ENCODE measurements at regions not wholly inside any gene's neighbourhood (a gene's known extent, or its start where the extent isn't known, plus 50 kb on each side); places are given as distances from the start of the nearest gene placed in this dataset.

DNA sequence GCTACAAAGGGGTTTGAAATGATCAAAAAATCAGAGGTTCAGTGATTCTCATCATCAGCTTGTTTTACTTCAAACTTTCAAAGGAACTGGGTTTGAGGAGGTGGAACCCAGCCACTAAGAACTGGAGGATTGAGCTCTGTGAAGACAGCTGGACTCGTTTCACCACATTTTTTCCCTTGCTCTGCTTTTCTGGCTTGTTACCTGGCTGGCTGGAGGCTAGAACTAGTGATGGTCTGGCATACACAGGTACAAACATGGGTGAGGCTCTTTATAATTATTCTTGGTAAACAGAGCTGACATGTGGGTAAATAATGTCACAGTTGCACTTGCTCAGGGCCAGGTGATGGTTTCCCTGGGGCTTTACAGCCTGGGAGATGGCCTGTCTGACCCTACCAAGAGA is 352.5 kb downstream of the FGFR2 start:
- Histone ChIP-seq H2AFZ (ENCODE audit: low read depth, low read length, severe bottlenecking) (no peak overlapping the region), H3K9me2 (replicated peaks; ENCODE audit: insufficient read depth, low read length) (no peaks in the 10 kb centered on the region), H3F3A (ENCODE audit: insufficient read depth) (no peaks in the 10 kb centered on the region), H3K27me3 (ENCODE audit: low read length) (no peaks in the 10 kb centered on the region), H3K4me2 (ENCODE audit: low read depth, low read length, poor library complexity, severe bottlenecking) (no peak overlapping the region), H3K36me3 (ENCODE audit: low read length) (no peaks in the 10 kb centered on the region), H3K9ac (ENCODE audit: low read length) (no peak overlapping the region), H3K9me3 (ENCODE audit: insufficient read depth, low read length) (no peaks in the 10 kb centered on the region), H3K79me2 (ENCODE audit: insufficient read depth, low read length) (no peaks in the 10 kb centered on the region), H3K4me3 (ENCODE audit: insufficient read depth, low read length, poor library complexity, severe bottlenecking) (no peak overlapping the region), H4K20me1 (ENCODE audit: low read depth, low read length) (no peaks in the 10 kb centered on the region), H3K27ac (ENCODE audit: low read depth, low read length) (no peak overlapping the region)
- TF ChIP-seq, protein P1, sequence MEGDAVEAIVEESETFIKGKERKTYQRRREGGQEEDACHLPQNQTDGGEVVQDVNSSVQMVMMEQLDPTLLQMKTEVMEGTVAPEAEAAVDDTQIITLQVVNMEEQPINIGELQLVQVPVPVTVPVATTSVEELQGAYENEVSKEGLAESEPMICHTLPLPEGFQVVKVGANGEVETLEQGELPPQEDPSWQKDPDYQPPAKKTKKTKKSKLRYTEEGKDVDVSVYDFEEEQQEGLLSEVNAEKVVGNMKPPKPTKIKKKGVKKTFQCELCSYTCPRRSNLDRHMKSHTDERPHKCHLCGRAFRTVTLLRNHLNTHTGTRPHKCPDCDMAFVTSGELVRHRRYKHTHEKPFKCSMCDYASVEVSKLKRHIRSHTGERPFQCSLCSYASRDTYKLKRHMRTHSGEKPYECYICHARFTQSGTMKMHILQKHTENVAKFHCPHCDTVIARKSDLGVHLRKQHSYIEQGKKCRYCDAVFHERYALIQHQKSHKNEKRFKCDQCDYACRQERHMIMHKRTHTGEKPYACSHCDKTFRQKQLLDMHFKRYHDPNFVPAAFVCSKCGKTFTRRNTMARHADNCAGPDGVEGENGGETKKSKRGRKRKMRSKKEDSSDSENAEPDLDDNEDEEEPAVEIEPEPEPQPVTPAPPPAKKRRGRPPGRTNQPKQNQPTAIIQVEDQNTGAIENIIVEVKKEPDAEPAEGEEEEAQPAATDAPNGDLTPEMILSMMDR (IDR thresholded peaks at IDR 0.05; ENCODE audit: insufficient read depth, low read length, poor library complexity, severe bottlenecking) = no peak
- TF ChIP-seq EZH2phosphoT487 (conservative IDR thresholded peaks at IDR 0.05; ENCODE audit: low read length) = no peak

DNA sequence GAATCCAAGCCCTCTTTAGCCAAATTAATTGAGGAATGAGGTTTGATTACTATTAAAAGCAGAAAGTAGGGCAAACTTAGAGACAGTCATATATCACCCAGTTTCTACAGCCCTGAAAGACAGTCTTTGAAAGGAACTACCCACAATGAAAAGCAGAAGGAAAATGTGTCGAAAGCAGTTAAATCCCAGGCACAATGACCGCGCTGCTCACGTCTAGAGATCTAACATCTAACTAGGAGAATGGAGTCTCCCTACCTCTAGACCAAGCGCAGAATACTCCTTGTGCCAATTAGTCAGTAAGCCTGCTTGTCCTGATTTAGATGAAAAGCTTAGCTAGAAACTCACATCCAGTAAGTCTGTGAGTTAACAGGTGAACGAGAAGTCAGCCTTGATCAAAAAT is 350.0 kb downstream of the FGFR2 start:
- TF ChIP-seq EZH2phosphoT487 (conservative IDR thresholded peaks at IDR 0.05; ENCODE audit: low read length) = no peak
- TF ChIP-seq, protein P1 (IDR thresholded peaks at IDR 0.05; ENCODE audit: insufficient read depth, low read length, poor library complexity, severe bottlenecking) = no peak
- no peaks in the 10 kb centered on the region for H4K20me1 ChIP-seq (ENCODE audit: low read depth, low read length)
- no peak overlapping the region for H2AFZ ChIP-seq (ENCODE audit: low read depth, low read length, severe bottlenecking)
- no peaks in the 10 kb centered on the region for H3K36me3 ChIP-seq (ENCODE audit: low read length)
- no peaks in the 10 kb centered on the region for H3F3A ChIP-seq (ENCODE audit: insufficient read depth)
- H3K27me3 ChIP-seq (ENCODE audit: low read length) = no peaks in the 10 kb centered on the region
- no peak overlapping the region for H3K27ac ChIP-seq (ENCODE audit: low read depth, low read length)
- no peaks in the 10 kb centered on the region for H3K9me2 ChIP-seq (replicated peaks; ENCODE audit: insufficient read depth, low read length)
- H3K4me2 ChIP-seq (ENCODE audit: low read depth, low read length, poor library complexity, severe bottlenecking) = no peak overlapping the region
- H3K4me3 ChIP-seq (ENCODE audit: insufficient read depth, low read length, poor library complexity, severe bottlenecking) = no peak overlapping the region
- H3K9ac ChIP-seq (ENCODE audit: low read length) = no peak overlapping the region
- H3K79me2 ChIP-seq (ENCODE audit: insufficient read depth, low read length) = no peaks in the 10 kb centered on the region
- H3K9me3 ChIP-seq (ENCODE audit: insufficient read depth, low read length) = no peaks in the 10 kb centered on the region

DNA sequence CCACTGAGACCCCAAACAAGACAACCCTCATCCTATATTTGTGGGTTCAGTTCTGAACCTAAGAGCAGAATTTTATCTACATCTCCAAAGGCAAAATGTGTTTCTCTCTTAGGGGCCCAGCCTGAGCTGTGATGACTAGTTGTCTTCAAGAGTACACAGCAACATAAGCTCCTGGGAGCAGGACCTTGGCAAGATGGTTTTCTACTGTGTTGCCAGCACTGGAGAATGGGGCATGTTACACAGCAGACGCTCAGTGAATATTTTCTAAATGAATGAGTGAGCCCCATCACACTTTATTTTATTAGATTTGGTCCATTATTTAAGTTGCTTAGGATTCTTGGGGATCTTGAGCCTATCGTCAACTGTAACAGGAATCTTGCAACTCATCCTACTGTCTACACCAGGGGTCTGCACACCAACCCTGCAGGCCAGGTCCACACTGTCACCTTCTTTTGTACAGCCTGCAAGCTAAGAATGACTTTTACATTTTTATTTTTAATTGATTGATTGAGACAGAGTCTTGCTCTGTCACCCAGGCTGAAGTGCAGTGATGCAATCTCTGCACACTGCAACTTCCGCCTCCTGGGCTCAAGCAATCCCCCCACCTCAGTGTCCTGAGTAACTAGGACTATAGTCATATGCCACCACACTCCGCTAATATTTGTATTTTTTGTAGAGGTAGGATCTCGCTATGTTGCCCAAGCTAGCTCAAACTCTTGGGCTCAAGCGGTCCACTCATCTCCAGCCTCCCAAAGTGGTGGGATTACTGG is 347.1 kb downstream of the FGFR2 start:
- Histone ChIP-seq H3K27me3 (ENCODE audit: low read length) (no peaks in the 10 kb centered on the region), H3K9me2 (replicated peaks; ENCODE audit: insufficient read depth, low read length) (no peaks in the 10 kb centered on the region), H3K9me3 (ENCODE audit: insufficient read depth, low read length) (no peaks in the 10 kb centered on the region), H3K36me3 (ENCODE audit: low read length) (no peaks in the 10 kb centered on the region), H3K4me2 (ENCODE audit: low read depth, low read length, poor library complexity, severe bottlenecking) (no peak overlapping the region), H2AFZ (ENCODE audit: low read depth, low read length, severe bottlenecking) (no peak overlapping the region), H4K20me1 (ENCODE audit: low read depth, low read length) (no peaks in the 10 kb centered on the region), H3F3A (ENCODE audit: insufficient read depth) (no peaks in the 10 kb centered on the region), H3K27ac (ENCODE audit: low read depth, low read length) (no peak overlapping the region), H3K79me2 (ENCODE audit: insufficient read depth, low read length) (no peaks in the 10 kb centered on the region), H3K4me3 (ENCODE audit: insufficient read depth, low read length, poor library complexity, severe bottlenecking) (no peak overlapping the region), H3K9ac (ENCODE audit: low read length) (no peak overlapping the region)
- TF ChIP-seq EZH2phosphoT487 (conservative IDR thresholded peaks at IDR 0.05; ENCODE audit: low read length) = no peak
- TF ChIP-seq, protein P1 (IDR thresholded peaks at IDR 0.05; ENCODE audit: insufficient read depth, low read length, poor library complexity, severe bottlenecking) = no peak
